ENCODE measurements at regions not wholly inside any gene's neighbourhood (a gene's known extent, or its start where the extent isn't known, plus 50 kb on each side); places are given as distances from the start of the nearest gene placed in this dataset.
"Not testable (repeated sequence)": the region's sequence is repeated elsewhere in the genome, so short reads cannot be mapped to it uniquely, and the experiment has no call there.

DNA sequence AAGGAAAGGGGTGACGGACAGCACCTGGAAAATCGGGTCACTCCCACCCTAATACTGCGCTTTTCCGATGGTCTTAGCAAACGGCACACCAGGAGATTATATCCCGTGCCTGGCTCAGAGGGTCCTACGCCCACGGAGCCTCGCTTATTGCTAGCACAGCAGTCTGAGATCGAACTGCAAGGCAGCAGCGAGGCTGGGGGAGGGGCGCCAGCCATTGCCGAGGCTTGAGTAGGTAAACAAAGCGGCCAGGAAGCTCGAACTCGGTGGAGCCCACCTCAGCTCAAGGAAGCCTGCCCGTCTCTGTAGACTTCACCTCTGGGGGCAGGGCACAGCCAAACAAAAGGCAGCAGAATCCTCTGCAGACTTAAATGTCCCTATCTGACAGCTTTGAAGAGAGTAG, 91.5 kb upstream of the MBIP start:
- DNase-seq (ENCODE audit: low read depth), result not testable (repeated sequence)

- no peak for DNase-seq (ENCODE audit: low read depth)
Measured at GRCh38 chr14:36408388-36408787, 88.0 kb upstream of the MBIP start.

- DNase-seq (ENCODE audit: low read depth), result no peak
Measured at GRCh38 chr14:36405589-36406274, 85.3 kb upstream of the MBIP start.

DNA sequence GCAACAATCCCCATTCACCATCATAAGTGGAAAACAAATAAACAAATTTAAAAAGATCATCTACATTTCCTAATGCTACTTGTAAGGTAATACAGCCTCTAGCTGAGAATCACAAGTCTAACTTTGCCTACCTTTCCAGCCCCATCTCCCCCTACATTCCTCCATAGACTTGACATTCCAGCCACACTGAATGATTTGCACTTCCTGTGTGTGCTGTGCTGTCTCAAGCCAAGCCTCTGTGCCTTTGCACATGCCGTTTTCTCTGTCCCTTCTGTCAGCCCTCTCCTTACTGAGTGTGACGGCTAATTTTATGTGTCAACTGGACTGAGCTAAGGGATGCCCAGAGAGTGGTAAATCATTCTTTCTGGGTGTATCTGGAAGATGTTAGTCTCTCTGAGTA, 82.4 kb upstream of the MBIP start:
- no peak for DNase-seq (ENCODE audit: low read depth)

DNA sequence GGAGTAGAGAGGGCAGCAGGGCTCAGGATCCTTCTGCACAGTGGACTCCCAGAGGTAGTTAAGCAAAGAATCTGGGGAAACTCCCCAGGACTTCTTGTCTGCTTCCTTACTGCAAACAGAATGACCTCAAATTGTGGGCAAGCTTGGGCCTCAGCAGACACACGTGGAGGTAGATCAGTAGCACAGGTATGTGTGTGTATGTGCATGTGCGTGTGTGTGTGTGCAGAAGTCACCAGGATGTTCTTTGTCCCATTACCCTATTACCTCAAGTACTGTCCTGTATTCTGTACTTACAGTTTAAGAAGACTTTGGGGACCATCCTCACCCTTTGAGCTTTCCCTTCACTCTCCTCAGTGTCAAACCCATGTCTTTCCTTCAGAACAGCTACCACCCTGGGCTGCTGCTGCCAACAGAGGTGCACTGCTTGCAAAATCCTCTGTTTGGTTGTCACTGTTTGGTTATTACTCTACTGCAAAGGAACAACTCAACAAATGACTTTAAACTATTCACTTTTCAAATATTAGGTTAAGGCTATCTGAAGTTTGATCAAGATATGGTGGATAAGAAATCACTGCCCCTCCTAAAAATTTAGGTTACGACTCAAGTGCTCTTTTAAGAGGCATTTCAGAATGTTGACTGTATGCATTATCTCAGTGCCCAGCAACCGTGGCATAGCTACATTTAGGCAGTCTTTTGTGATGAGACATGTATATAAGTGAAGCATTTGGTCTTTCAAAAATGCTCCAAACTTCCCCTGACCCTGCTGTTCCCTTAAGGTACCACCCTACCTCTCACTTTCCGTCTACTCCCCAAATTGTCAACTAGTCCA, 78.2 kb upstream of the MBIP start:
- no peak for DNase-seq (ENCODE audit: low read depth)

- DNase-seq (ENCODE audit: low read depth), result no peak
Measured at GRCh38 chr14:36397357-36397756, 76.9 kb upstream of the MBIP start.

DNA sequence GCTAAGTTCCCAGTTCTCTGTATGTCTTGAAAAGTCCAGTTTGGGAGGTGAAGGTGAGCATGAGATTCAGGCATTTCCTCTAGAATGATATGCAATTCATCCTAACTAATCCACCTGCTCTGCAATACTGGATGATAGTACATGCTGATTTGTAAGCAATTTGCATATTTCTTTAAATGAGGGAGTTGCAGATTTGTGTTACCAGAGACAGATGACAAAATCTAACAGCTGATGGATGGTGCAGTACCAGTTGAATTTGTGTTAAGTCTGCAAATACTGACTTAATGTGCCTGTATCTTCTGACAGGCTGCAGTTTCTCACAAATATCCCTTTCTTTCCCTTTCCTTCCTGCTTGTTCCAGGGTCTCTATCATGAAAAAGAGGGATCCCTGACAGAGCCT, 76.4 kb upstream of the MBIP start:
- DNase-seq (ENCODE audit: low read depth), result no peak

DNA sequence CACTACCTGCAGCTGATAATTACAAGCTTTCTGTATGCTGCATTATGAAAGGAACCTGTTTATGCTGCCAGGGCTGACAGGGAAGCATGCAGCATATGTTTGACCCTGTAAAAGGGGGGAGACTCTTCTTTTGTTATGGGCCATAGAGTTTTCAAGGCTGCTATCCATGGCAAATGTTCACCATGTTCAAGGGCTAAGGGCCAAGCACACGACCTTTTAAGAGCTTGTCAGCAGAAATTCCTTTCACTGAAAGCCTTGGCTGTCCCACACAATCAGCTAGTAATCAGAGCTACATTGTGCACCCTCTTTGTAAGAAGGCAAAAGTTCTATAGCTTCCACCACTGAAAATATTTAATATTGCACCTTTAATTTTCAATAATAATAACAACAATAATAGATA, 74.2 kb upstream of the MBIP start:
- DNase-seq (ENCODE audit: low read depth), result no peak

DNA sequence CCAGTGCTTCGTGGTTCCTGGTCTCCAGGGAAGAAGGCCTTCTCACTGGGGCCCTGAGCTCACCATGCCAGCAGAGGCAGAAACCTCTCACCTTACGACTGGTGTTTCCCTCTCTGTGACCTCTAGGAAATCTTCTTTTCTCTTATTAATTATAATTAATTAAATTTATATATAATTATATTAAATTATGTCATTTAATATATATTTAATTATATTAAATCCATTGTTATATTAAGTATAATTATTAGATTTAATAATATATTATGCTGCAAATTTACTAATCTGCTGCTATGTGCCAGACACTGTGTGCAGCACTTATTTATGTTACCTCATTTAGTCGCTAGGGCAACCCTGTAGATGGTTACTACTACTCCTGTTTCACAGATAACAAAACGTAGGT, 70.3 kb upstream of the MBIP start:
- no peak for DNase-seq (ENCODE audit: low read depth)

GRCh38 chr14:36383767-36384431, 63.5 kb upstream of the MBIP start:
- peak; percentile 11 for DNase-seq (ENCODE audit: low read depth)

DNA sequence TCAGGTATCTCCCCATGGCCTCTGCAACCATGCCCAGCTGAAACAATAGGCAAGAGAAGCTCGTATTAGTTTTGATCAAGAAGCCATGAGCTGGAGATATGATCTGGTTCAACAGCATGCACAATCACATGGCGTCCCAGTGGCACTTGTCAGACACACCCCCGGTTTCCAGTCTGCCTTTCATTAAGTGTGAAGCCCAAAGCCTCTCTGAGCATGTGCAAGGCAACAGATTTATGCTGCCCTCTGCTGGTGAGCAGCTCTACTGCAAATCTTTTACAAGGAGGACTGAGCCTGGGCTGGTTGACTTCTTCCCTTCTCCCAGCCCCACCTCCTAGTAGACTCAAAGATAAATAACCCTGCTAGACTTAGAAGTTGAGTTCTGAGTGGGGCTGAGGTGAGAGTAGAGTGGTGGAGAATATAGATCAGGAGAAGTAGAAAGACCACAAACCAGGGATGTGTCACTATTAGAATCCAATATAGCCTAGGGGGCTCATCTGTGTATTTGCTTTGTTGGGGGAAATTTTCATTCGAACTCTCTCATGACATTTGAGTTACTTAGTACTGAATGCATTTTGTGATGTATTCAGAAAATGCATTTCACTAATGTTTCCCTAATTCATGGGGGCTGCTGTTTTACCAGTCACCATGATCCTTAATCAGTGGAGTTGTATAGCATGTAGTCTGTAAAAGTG, 53.7 kb upstream of the MBIP start:
- peak; percentile 80 for DNase-seq (ENCODE audit: low read depth)

Data from Daoy (cell line).